HG03460 (cell line): ENCODE measurements at regions not wholly inside any gene's neighbourhood (a gene's known extent, or its start where the extent isn't known, plus 50 kb on each side); places are given as distances from the start of the nearest gene placed in this dataset.

Source experiments
- ATAC-seq: cut with Tn5 transposase; IDR thresholded peaks from one replicate; pipeline ENCODE4 v1.9.1; 2021; ENCODE audit not compliant: unreplicated experiment

GRCh38 chr7:32150589-32150988 is 80.4 kb upstream of the PDE1C start:
- no peak for ATAC-seq

- no peak for ATAC-seq
These were observed 79.8 kb upstream of the PDE1C start for GRCh38 chr7:32150039-32150438.

- ATAC-seq, result no peak
These were observed 77.5 kb upstream of the PDE1C start for GRCh38 chr7:32147546-32148268.

GRCh38 chr7:32145911-32146310 is 75.7 kb upstream of the PDE1C start:
- no peak for ATAC-seq

- ATAC-seq, result no peak
These were observed 74.5 kb upstream of the PDE1C start for GRCh38 chr7:32144676-32145075.

GRCh38 chr7:32143301-32143700 is 73.1 kb upstream of the PDE1C start:
- ATAC-seq, result no peak

GRCh38 chr7:32142649-32143048 is 72.4 kb upstream of the PDE1C start:
- no peak for ATAC-seq

- no peak for ATAC-seq
These were observed 70.2 kb upstream of the PDE1C start for GRCh38 chr7:32140210-32140939.

- no peak for ATAC-seq
These were observed 66.9 kb upstream of the PDE1C start for GRCh38 chr7:32137059-32137458.

GRCh38 chr7:32131091-32131490 is 60.9 kb upstream of the PDE1C start:
- no peak for ATAC-seq

GRCh38 chr7:32126843-32127242 is 56.6 kb upstream of the PDE1C start:
- no peak for ATAC-seq
